ENCODE measurements at regions not wholly inside any gene's neighbourhood (a gene's known extent, or its start where the extent isn't known, plus 50 kb on each side); places are given as distances from the start of the nearest gene placed in this dataset.

- TF ChIP-seq POLR2A (IDR thresholded peaks at IDR 0.05; ENCODE audit: low read length) (no peak), GATA1 (IDR thresholded peaks at IDR 0.05; ENCODE audit: low read depth, low read length) (no peak)
These were observed 67.9 kb upstream of the SLC35C1 start for GRCh38 chr11:45737056-45737455.
